Ishikawa (cell line): ENCODE measurements at regions not wholly inside any gene's neighbourhood (a gene's known extent, or its start where the extent isn't known, plus 50 kb on each side); places are given as distances from the start of the nearest gene placed in this dataset.

Experiments
- CREB1 ChIP-seq: IDR thresholded peaks from 2 replicates; pipeline ENCODE4 v1.6.1; 2012; ENCODE audit warnings: low read depth
- EP300 ChIP-seq: IDR thresholded peaks from 2 replicates; pipeline ENCODE4 v1.6.1; 2012; ENCODE audit warnings: borderline replicate concordance
- FOXM1 ChIP-seq: IDR thresholded peaks from 2 replicates; pipeline ENCODE4 v1.6.1; 2012; ENCODE audit warnings: low read depth, borderline replicate concordance
- RAD21 ChIP-seq: IDR thresholded peaks from 2 replicates; pipeline ENCODE4 v1.6.1; 2012; ENCODE audit warnings: low read depth
- TAF1 ChIP-seq: IDR thresholded peaks from 2 replicates; pipeline ENCODE4 v1.6.1; 2012; ENCODE audit warnings: low read depth, mild to moderate bottlenecking
- TCF12 ChIP-seq: IDR thresholded peaks from 2 replicates; pipeline ENCODE4 v1.6.1; 2012; ENCODE audit warnings: low read depth
- TEAD4 ChIP-seq: IDR thresholded peaks from 2 replicates; pipeline ENCODE4 v1.6.1; 2012
- YY1 ChIP-seq: IDR thresholded peaks from 2 replicates; pipeline ENCODE4 v1.6.1; 2012; ENCODE audit warnings: low read depth
- ZBTB7A ChIP-seq: IDR thresholded peaks from 2 replicates; pipeline ENCODE4 v1.6.1; 2012; ENCODE audit warnings: low read depth
- TF ChIP-seq, protein P1 (sequence below): IDR thresholded peaks from 2 replicates; pipeline ENCODE4 v1.6.1; 2012
- TF ChIP-seq, protein P2 (sequence below): IDR thresholded peaks from 2 replicates; pipeline ENCODE4 v1.6.1; 2012; ENCODE audit warnings: low read depth, mild to moderate bottlenecking
- TF ChIP-seq, protein P3 (sequence below): IDR thresholded peaks from 2 replicates; pipeline ENCODE4 v1.6.1; 2012

GRCh38 chr4:175034007-175034406 is 115.8 kb downstream of the ADAM29 start:
- TF ChIP-seq RAD21 (no peak), TEAD4 (no peak), FOXM1 (no peak), TAF1 (no peak), CREB1 (no peak), YY1 (no peak), ZBTB7A (no peak), TCF12 (no peak), EP300 (no peak)
- TF ChIP-seq, protein P1, sequence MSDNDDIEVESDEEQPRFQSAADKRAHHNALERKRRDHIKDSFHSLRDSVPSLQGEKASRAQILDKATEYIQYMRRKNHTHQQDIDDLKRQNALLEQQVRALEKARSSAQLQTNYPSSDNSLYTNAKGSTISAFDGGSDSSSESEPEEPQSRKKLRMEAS: no peak
- TF ChIP-seq, protein P2, sequence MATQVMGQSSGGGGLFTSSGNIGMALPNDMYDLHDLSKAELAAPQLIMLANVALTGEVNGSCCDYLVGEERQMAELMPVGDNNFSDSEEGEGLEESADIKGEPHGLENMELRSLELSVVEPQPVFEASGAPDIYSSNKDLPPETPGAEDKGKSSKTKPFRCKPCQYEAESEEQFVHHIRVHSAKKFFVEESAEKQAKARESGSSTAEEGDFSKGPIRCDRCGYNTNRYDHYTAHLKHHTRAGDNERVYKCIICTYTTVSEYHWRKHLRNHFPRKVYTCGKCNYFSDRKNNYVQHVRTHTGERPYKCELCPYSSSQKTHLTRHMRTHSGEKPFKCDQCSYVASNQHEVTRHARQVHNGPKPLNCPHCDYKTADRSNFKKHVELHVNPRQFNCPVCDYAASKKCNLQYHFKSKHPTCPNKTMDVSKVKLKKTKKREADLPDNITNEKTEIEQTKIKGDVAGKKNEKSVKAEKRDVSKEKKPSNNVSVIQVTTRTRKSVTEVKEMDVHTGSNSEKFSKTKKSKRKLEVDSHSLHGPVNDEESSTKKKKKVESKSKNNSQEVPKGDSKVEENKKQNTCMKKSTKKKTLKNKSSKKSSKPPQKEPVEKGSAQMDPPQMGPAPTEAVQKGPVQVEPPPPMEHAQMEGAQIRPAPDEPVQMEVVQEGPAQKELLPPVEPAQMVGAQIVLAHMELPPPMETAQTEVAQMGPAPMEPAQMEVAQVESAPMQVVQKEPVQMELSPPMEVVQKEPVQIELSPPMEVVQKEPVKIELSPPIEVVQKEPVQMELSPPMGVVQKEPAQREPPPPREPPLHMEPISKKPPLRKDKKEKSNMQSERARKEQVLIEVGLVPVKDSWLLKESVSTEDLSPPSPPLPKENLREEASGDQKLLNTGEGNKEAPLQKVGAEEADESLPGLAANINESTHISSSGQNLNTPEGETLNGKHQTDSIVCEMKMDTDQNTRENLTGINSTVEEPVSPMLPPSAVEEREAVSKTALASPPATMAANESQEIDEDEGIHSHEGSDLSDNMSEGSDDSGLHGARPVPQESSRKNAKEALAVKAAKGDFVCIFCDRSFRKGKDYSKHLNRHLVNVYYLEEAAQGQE: no peak
- TF ChIP-seq, protein P3, sequence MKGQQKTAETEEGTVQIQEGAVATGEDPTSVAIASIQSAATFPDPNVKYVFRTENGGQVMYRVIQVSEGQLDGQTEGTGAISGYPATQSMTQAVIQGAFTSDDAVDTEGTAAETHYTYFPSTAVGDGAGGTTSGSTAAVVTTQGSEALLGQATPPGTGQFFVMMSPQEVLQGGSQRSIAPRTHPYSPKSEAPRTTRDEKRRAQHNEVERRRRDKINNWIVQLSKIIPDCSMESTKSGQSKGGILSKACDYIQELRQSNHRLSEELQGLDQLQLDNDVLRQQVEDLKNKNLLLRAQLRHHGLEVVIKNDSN: no peak
